ENCODE measurements at regions not wholly inside any gene's neighbourhood (a gene's known extent, or its start where the extent isn't known, plus 50 kb on each side); places are given as distances from the start of the nearest gene placed in this dataset.

DNA sequence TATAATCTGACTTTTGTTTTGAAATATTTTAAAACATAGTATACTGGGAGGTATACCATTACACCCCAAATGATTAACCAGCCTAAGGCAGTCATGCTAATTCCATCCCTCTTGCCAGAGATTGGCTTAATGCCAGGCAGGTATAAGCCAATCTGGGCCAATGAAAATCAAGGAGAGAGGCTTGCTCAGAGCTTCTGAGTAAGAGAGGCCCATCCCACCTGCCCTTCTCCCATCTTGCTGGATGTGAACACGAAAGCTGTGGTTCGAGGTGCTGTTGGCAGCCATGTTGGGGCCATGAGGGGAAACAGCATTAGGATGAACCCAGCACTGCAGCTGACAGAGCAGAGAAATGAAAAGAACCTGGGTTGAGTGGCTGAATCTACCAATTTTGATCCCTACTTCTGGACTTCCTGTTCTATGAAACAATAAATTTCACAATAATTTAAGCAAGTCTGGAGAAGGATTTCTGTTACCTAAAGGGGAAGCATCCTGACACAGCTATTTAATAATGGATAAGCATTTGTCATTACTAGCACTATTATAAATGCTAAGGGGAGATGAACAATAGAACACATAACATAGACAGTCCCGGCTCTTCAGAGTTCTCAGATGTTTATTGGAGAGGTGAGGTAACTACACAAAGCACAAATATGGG, 152.3 kb downstream of the CDC5L start (continued):
- no peak for TF ChIP-seq ZNF248 (tag by site-specific recombination; IDR thresholded peaks at IDR 0.05)

- H3K9me3 ChIP-seq (ENCODE audit: control insufficient read depth, insufficient read depth, low read depth, low read length): no peaks in the 10 kb centered on the region
- POLR2A ChIA-PET: no interaction called here
- TF ChIP-seq ZNF791 (tag by site-specific recombination; IDR thresholded peaks at IDR 0.05) (no peak), PRDM4 (tag by site-specific recombination; IDR thresholded peaks at IDR 0.05) (no peak), ZNF10 (tag by site-specific recombination; IDR thresholded peaks at IDR 0.05) (no peak), ZNF433 (tag by site-specific recombination; IDR thresholded peaks at IDR 0.05; ENCODE audit: low read depth) (no peak), ZNF394 (tag by site-specific recombination; IDR thresholded peaks at IDR 0.05; ENCODE audit: borderline replicate concordance) (no peak), ZNF792 (tag by site-specific recombination; IDR thresholded peaks at IDR 0.05) (no peak)
- TF ChIP-seq, protein P1, sequence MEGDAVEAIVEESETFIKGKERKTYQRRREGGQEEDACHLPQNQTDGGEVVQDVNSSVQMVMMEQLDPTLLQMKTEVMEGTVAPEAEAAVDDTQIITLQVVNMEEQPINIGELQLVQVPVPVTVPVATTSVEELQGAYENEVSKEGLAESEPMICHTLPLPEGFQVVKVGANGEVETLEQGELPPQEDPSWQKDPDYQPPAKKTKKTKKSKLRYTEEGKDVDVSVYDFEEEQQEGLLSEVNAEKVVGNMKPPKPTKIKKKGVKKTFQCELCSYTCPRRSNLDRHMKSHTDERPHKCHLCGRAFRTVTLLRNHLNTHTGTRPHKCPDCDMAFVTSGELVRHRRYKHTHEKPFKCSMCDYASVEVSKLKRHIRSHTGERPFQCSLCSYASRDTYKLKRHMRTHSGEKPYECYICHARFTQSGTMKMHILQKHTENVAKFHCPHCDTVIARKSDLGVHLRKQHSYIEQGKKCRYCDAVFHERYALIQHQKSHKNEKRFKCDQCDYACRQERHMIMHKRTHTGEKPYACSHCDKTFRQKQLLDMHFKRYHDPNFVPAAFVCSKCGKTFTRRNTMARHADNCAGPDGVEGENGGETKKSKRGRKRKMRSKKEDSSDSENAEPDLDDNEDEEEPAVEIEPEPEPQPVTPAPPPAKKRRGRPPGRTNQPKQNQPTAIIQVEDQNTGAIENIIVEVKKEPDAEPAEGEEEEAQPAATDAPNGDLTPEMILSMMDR (tag by site-specific recombination; IDR thresholded peaks at IDR 0.05): no peak
- TF ChIP-seq, protein P2, sequence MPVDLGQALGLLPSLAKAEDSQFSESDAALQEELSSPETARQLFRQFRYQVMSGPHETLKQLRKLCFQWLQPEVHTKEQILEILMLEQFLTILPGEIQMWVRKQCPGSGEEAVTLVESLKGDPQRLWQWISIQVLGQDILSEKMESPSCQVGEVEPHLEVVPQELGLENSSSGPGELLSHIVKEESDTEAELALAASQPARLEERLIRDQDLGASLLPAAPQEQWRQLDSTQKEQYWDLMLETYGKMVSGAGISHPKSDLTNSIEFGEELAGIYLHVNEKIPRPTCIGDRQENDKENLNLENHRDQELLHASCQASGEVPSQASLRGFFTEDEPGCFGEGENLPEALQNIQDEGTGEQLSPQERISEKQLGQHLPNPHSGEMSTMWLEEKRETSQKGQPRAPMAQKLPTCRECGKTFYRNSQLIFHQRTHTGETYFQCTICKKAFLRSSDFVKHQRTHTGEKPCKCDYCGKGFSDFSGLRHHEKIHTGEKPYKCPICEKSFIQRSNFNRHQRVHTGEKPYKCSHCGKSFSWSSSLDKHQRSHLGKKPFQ (tag by site-specific recombination; IDR thresholded peaks at IDR 0.05): no peak
- no peaks in the 10 kb centered on the region for H3K36me3 ChIP-seq (ENCODE audit: control insufficient read depth in 2 of 2, insufficient read depth in 1 of 2, low read length in 2 of 2)
- H3K27ac ChIP-seq (ENCODE audit: extremely low read depth, low read depth, low read length): no peak overlapping the region
- no peak overlapping the region for H3K4me3 ChIP-seq (ENCODE audit: low read depth, low read length)
- CTCF ChIA-PET: interaction anchor here (0.7 to 2.5 kb wide), 2 partner anchors 65 to 1436 kb away, joined by 3 to 11 read pairs; no protein-coding TSS in a partner anchor
- H3K4me1 ChIP-seq (ENCODE audit: control insufficient read depth, insufficient read depth, low read length): peaks cover 3% of the 10 kb centered on the region; the same call in 1 of the 2 replicates
Measured at GRCh38 chr6:44540881-44541280, 153.4 kb downstream of the CDC5L start.

DNA sequence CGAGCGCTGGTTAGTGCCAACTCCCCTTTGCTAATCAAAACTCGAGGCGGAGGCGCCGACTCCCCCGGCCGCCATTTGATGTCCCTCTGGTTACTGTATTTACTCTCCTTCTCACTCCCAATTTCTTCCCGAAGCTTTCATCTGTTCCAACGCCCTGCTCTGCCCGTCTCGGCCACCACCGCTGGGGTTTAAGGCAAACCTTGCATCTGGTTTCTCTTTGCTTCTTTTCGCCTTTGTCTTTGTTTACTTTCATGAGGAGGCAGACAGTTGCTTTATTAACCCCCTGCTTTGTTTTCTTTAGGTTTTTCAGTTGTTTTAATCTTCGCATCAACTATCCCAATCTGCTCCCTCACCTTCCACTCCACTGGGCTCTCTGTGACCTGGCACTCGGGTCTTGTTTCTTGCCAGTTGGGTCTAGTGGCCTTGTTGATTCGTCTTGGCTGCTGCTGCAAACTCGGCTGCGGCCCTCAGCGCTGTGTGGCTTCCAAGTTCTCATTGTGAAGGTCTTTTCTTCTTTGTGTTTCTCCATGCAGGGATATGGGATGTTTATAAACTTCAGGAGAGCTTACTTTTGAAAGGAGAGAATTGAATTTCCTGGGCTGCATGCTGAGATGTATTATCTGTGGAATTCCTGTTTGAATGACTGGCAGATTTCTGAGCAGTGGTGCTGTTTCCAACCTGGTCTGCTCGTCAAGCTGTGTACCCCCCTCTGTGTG, 155.1 kb downstream of the CDC5L start:
- CTCF ChIA-PET: interaction anchor here (1.2 to 1.3 kb wide), 2 partner anchors 65 to 73 kb away, joined by 3 to 4 read pairs; no protein-coding TSS in a partner anchor
- no peak overlapping the region for H3K4me3 ChIP-seq (ENCODE audit: low read depth, low read length)
- POLR2A ChIA-PET: no interaction called here

GRCh38 chr6:44543664-44544063, 156.2 kb downstream of the CDC5L start:
- no peaks in the 10 kb centered on the region for H3K4me1 ChIP-seq (ENCODE audit: control insufficient read depth, insufficient read depth, low read length)
- H3K4me3 ChIP-seq (ENCODE audit: low read depth, low read length): no peak overlapping the region
- ChIA-PET CTCF (interaction anchor here (0.6 kb wide), 1 partner anchor 540 kb away, joined by 3 read pairs; no protein-coding TSS in a partner anchor), POLR2A (no interaction called here)
- no peaks in the 10 kb centered on the region for H3K36me3 ChIP-seq (ENCODE audit: control insufficient read depth in 2 of 2, insufficient read depth in 1 of 2, low read length in 2 of 2)
- no peaks in the 10 kb centered on the region for H3K9me3 ChIP-seq (ENCODE audit: control insufficient read depth, insufficient read depth, low read depth, low read length)
- no peak overlapping the region for H3K27ac ChIP-seq (ENCODE audit: extremely low read depth, low read depth, low read length)
- TF ChIP-seq ZNF610 (tag by site-specific recombination; IDR thresholded peaks at IDR 0.05; ENCODE audit: borderline replicate concordance) (no peak), PRDM4 (tag by site-specific recombination; IDR thresholded peaks at IDR 0.05) (no peak)
- TF ChIP-seq, protein P1 (tag by site-specific recombination; IDR thresholded peaks at IDR 0.05): no peak

More for the DNA sequence above, 155.1 kb downstream of the CDC5L start:
- no peaks in the 10 kb centered on the region for H3K9me3 ChIP-seq (ENCODE audit: control insufficient read depth, insufficient read depth, low read depth, low read length)
- TF ChIP-seq ZIC2 (tag by site-specific recombination; IDR thresholded peaks at IDR 0.05) (0 out of 2 replicates have a peak, but pooled peaks have one; percentile 11), GLIS1 (tag by site-specific recombination; IDR thresholded peaks at IDR 0.05) (peak; percentile 44; the same call in 1 of the 2 replicates), ZNF48 (tag by site-specific recombination; IDR thresholded peaks at IDR 0.05) (no peak)
- no peaks in the 10 kb centered on the region for H3K36me3 ChIP-seq (ENCODE audit: control insufficient read depth in 2 of 2, insufficient read depth in 1 of 2, low read length in 2 of 2)
- H3K4me1 ChIP-seq (ENCODE audit: control insufficient read depth, insufficient read depth, low read length): peaks cover 3% of the 10 kb centered on the region; the same call in 1 of the 2 replicates
- no peak overlapping the region for H3K27ac ChIP-seq (ENCODE audit: extremely low read depth, low read depth, low read length)
